Uterus (tissue), 3 donors: ENCODE measurements at regions not wholly inside any gene's neighbourhood (a gene's known extent, or its start where the extent isn't known, plus 50 kb on each side); places are given as distances from the start of the nearest gene placed in this dataset.

Source experiments
- DNase-seq, 2 donors: peaks; one replicate each; pipeline ENCODE4 v3.0.0-alpha.2; 2019 to 2020
- H3K27ac ChIP-seq, 2 donors: fragments of 200-600 bp; sonication (generic); 1 replicate in 1 of 2; 2 replicates in 1 of 2; pipeline ENCODE4 v1.5.1; 2016 to 2018
- H3K27me3 ChIP-seq, 2 donors: fragments of 200-600 bp; sonication (generic); one replicate each; pipeline ENCODE4 v1.5.1; 2018 to 2019; ENCODE audit warnings: control low read depth in 1 of 2
- H3K36me3 ChIP-seq, 2 donors: fragments of 200-600 bp; sonication (generic); one replicate each; pipeline ENCODE4 v1.5.1; 2019; ENCODE audit warnings: control low read depth in 1 of 2
- H3K4me1 ChIP-seq, 2 donors: fragments of 200-600 bp; sonication (generic); one replicate each; pipeline ENCODE4 v1.5.1; 2018 to 2019; ENCODE audit warnings: control low read depth in 1 of 2
- H3K4me3 ChIP-seq, 2 donors: fragments of 200-600 bp; sonication (generic); 1 replicate in 1 of 2; 2 replicates in 1 of 2; pipeline ENCODE4 v1.5.1; 2018 to 2019; ENCODE audit warnings: mild to moderate bottlenecking in 1 of 2
- H3K9me3 ChIP-seq, 2 donors: fragments of 200-600 bp; sonication (generic); one replicate each; pipeline ENCODE4 v1.5.1; 2019; ENCODE audit warnings: control low read depth in 1 of 2
- CTCF ChIP-seq, 4 experiments: fragments of 200-600 bp in 2 of 4; fragments of 450-650 bp in 2 of 4; sonication (generic) in 2 of 4; IDR thresholded peaks; one replicate each; pipeline ENCODE4 v1.5.1; 2016 to 2019; ENCODE audit warnings: antibody characterized with exemption in 4 of 4, mild to moderate bottlenecking in 2 of 4, moderate library complexity in 1 of 4
- POLR2A ChIP-seq, 2 donors: fragments of 450-650 bp; IDR thresholded peaks; one replicate each; pipeline ENCODE4 v1.6.1; 2016; ENCODE audit warnings: antibody characterized with exemption in 2 of 2, mild to moderate bottlenecking in 1 of 2, moderate library complexity in 1 of 2
- intact Hi-C: fragments of 100-400 bp; cut with DNase I; formaldehyde crosslinking; loops from one replicate; pipeline ENCODE4 v1.15.1; 2023; ENCODE audit warnings: low total_unique reads
- donor health status: DM: yes; HTN: yes; CAD: no.

DNA sequence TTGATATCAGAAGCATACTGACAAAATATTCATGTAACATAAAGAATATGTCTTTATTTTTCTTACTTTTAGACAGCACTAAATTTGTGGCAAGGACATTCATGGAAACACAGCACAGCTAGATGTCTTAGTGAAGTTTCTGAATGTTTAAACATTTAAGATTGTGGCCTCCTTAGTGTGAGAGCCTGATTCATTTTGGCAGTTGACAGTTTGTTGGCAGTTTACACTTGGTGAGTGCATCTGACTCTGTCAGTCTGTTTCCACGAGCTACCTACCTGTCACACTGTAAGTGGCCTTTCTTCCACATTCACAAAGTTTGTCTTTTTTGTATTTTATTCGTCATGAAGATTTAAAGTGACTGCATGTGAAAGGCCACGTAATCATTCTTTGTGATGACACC, 436.8 kb downstream of the TUSC1 start:
- Histone ChIP-seq H3K4me3 (no peak overlapping the region), H3K27me3 (no peaks in the 10 kb centered on the region), H3K4me1 (no peaks in the 10 kb centered on the region), H3K9me3 (no peaks in the 10 kb centered on the region), H3K36me3 (peaks cover 0 to 3% of the 10 kb centered on the region in 2 donors), H3K27ac (no peak overlapping the region)
- TF ChIP-seq POLR2A (IDR thresholded peaks at IDR 0.05) = no peak
- TF ChIP-seq CTCF (IDR thresholded peaks at IDR 0.05) = no peak
- DNase-seq = no peak
- intact Hi-C loops = no loop called here

GRCh38 chr9:25226901-25227686, 451.1 kb downstream of the TUSC1 start:
- Histone ChIP-seq H3K27ac (no peak overlapping the region), H3K9me3 (no peaks in the 10 kb centered on the region), H3K27me3 (no peaks in the 10 kb centered on the region), H3K4me1 (no peaks in the 10 kb centered on the region), H3K4me3 (no peak overlapping the region), H3K36me3 (no peaks in the 10 kb centered on the region)
- intact Hi-C loops = no loop called here
- DNase-seq = no peak
- no peak for TF ChIP-seq CTCF (IDR thresholded peaks at IDR 0.05)
- TF ChIP-seq POLR2A (IDR thresholded peaks at IDR 0.05) = no peak

GRCh38 chr9:25225938-25226760, 452.1 kb downstream of the TUSC1 start:
- Histone ChIP-seq H3K36me3 (no peaks in the 10 kb centered on the region), H3K27me3 (no peaks in the 10 kb centered on the region), H3K9me3 (no peaks in the 10 kb centered on the region), H3K4me1 (no peaks in the 10 kb centered on the region), H3K4me3 (no peak overlapping the region), H3K27ac (no peak overlapping the region)
- intact Hi-C loops = no loop called here
- TF ChIP-seq CTCF (IDR thresholded peaks at IDR 0.05) (no peak), POLR2A (IDR thresholded peaks at IDR 0.05) (no peak)
- DNase-seq = no peak

DNA sequence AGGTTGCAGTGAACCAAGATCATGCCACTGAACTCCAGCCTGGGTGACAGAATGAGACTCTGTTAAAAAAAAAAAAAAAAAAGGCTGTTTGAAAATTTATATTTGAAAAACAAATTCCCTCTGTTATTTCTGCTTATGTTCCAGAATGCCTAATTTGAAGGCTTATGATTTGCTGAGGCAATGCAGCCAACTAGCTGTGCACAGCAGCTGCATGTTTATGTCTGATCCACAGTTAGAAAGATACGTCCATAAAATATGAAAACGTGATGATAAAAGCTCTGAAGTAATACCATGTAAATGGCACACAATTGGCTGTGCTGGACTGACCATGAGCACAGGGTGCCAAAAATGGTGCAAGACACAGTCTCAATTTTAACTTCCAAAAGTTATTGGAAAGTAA, 453.2 kb downstream of the TUSC1 start:
- Histone ChIP-seq H3K4me3 (no peak overlapping the region), H3K27ac (no peak overlapping the region), H3K9me3 (no peaks in the 10 kb centered on the region), H3K4me1 (no peaks in the 10 kb centered on the region), H3K27me3 (no peaks in the 10 kb centered on the region), H3K36me3 (no peaks in the 10 kb centered on the region)
- TF ChIP-seq CTCF (IDR thresholded peaks at IDR 0.05) (no peak), POLR2A (IDR thresholded peaks at IDR 0.05) (no peak)
- intact Hi-C loops = no loop called here
- DNase-seq = no peak

GRCh38 chr9:25224309-25224708, 453.9 kb downstream of the TUSC1 start:
- H3K4me3 ChIP-seq = no peak overlapping the region
- no peak overlapping the region for H3K27ac ChIP-seq
- no peaks in the 10 kb centered on the region for H3K27me3 ChIP-seq
- H3K4me1 ChIP-seq = no peaks in the 10 kb centered on the region
- DNase-seq = no peak
- TF ChIP-seq POLR2A (IDR thresholded peaks at IDR 0.05) = no peak
- no peak for TF ChIP-seq CTCF (IDR thresholded peaks at IDR 0.05)
- no peaks in the 10 kb centered on the region for H3K36me3 ChIP-seq
- no peaks in the 10 kb centered on the region for H3K9me3 ChIP-seq
- intact Hi-C loops = no loop called here
